ENCODE measurements at regions not wholly inside any gene's neighbourhood (a gene's known extent, or its start where the extent isn't known, plus 50 kb on each side); places are given as distances from the start of the nearest gene placed in this dataset.
"Not testable (repeated sequence)": the region's sequence is repeated elsewhere in the genome, so short reads cannot be mapped to it uniquely, and the experiment has no call there.

DNA sequence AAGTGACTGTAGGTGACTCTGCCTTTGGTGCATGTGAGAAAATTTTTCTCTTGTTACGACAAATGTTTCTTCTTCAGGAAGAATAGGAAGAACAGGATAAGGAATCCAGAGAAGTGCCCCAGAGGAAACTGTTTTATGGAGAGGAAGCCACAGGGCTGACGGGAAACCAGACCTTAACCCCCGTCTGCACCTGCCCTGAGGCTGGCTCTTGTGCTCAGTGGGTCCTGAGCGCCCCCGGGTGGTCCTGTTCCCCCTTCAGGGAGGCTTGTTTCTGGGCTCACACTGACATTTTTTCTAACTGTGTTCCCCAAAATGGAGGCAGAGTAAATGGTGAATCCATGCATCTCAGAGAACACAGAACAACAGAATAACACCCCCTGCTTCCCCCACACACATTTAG, 691.8 kb downstream of the TMEM121 start:
- Histone ChIP-seq H3K4me1 (no peaks in the 10 kb centered on the region), H3K27me3 (ENCODE audit: low read depth) (no peaks in the 10 kb centered on the region), H3K36me3 (replicated peaks) (no peaks in the 10 kb centered on the region), H3K9me3 (no peaks in the 10 kb centered on the region), H3K4me3 (no peak overlapping the region)
- in situ Hi-C loops (cut with MboI; ENCODE audit: low sequenced_read_pairs) = no loop called here
- DNase-seq (ENCODE audit: low spot score in 2 of 2) = no peak

DNA sequence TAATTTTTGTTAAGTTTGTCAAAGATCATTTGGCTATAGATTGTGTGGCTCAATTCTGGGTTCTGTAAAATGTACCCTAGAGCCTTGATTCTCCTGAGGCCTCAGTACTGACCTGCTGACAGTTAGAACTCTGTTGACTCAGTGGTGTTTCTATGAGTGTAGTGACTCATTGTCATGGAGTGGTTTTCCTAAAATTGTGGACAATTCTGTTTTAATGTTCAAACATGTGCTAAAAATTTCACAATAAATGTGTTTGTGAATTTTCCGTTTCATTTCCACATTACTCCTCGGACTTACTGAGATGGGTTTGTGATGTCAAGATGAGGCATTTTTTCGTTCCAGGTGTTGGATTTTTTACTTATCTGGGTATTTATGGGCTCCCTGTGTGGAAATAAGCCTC, 695.9 kb downstream of the TMEM121 start:
- no peak for DNase-seq (ENCODE audit: low spot score in 2 of 2)
- Histone ChIP-seq H3K36me3 (replicated peaks) (no peaks in the 10 kb centered on the region), H3K9me3 (no peaks in the 10 kb centered on the region), H3K4me1 (no peaks in the 10 kb centered on the region), H3K27me3 (ENCODE audit: low read depth) (no peaks in the 10 kb centered on the region), H3K4me3 (no peak overlapping the region)
- in situ Hi-C loops (cut with MboI; ENCODE audit: low sequenced_read_pairs) = no loop called here

DNA sequence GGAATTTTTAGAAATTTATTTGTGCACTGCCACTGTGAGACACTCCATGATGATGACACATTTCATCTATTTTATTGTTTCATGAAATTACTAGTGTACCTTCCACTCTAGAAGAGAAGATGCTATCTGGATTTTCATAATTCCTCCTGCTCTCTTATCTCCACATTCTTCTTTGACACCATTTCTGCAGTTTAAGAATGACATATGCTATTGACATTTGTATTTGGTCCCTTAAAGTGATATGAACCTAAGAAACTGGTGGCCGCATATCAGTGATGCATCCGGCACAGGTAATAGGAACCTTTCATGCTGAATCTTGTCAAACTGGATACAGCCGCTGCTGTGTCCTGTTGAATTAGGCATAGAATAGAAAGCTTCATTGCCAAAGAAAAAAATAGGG, 696.3 kb downstream of the TMEM121 start:
- in situ Hi-C loops (cut with MboI; ENCODE audit: low sequenced_read_pairs) = no loop called here
- no peak for DNase-seq (ENCODE audit: low spot score in 2 of 2)
- H3K27me3 ChIP-seq (ENCODE audit: low read depth) = no peaks in the 10 kb centered on the region
- H3K4me1 ChIP-seq = no peaks in the 10 kb centered on the region
- H3K4me3 ChIP-seq = no peak overlapping the region
- H3K9me3 ChIP-seq = no peaks in the 10 kb centered on the region
- H3K36me3 ChIP-seq (replicated peaks) = no peaks in the 10 kb centered on the region

DNA sequence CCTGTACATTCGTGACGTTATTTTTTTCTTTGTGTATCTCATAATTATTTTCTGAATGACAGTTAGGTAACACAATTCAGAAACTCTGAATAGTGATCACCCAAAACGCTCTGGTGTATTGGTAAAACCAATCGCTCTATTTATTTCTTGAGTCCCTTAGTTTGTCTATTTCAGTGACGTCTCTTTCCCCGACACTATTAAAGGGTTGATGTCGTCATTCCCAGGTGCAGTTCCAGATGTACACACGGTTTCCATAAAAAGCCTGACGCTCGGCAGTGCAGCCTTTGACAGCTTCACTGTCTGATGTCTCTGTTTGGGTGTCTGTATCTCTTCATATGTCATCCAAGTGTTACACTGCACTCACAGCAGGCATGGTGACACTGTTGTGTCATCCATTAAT, 701.4 kb downstream of the TMEM121 start:
- no peak overlapping the region for H3K4me3 ChIP-seq
- H3K9me3 ChIP-seq = no peaks in the 10 kb centered on the region
- no peaks in the 10 kb centered on the region for H3K36me3 ChIP-seq (replicated peaks)
- in situ Hi-C loops (cut with MboI; ENCODE audit: low sequenced_read_pairs) = no loop called here
- no peak for DNase-seq (ENCODE audit: low spot score in 2 of 2)
- H3K27me3 ChIP-seq (ENCODE audit: low read depth) = no peaks in the 10 kb centered on the region
- H3K4me1 ChIP-seq = no peaks in the 10 kb centered on the region

DNA sequence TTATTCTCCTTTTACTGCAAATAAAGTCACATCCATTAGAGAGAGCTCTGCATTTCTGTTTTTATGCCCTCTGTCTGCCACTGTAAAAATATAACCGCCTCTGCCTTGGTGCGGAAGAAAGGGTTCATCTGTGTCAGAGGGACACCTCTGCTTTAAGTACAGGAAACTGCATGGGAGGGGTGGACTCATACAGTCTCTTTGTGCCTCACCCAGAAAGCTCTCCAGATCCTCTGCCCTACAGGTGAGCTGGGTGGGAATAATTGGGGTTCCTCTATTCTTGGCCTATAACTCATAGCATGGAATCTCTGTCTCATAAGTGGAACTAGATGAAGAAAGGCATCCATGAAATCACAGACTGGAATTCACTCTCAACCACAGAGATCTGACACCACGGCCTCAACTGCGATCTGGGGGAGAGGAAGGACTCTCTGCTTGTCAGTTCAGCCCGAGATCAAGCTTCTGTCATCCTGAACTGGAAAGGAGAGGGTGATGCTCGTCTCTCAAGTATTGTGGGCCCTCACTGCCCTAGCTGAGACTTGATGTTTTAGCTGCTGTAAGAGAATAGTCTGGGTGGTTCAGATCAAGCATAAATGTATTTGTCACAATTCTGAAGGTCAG, 702.3 kb downstream of the TMEM121 start:
- H3K27me3 ChIP-seq (ENCODE audit: low read depth) = no peaks in the 10 kb centered on the region
- no peaks in the 10 kb centered on the region for H3K9me3 ChIP-seq
- no peak for DNase-seq (ENCODE audit: low spot score in 2 of 2)
- no peaks in the 10 kb centered on the region for H3K36me3 ChIP-seq (replicated peaks)
- H3K4me1 ChIP-seq = no peaks in the 10 kb centered on the region
- H3K4me3 ChIP-seq = no peak overlapping the region
- in situ Hi-C loops (cut with MboI; ENCODE audit: low sequenced_read_pairs) = no loop called here

DNA sequence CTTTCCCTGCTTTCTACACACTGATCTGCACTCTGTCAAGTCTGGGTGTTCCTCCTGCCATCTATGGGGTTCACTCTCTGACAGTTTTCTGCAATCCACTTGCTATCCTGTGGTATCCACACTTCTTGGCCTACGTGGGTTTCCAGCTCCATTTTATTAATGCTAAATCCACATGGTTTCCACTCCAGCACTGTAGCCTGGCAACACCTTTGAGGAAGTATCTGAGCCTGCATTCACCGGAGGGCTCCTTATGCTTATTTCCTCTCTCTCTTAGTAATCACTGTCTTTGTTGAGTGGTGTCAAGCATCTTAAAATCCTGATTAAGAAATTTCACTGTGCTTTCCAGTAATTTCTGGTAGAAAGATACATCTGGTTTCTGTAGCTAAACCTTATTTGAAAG, 703.7 kb downstream of the TMEM121 start:
- no peaks in the 10 kb centered on the region for H3K27me3 ChIP-seq (ENCODE audit: low read depth)
- no peaks in the 10 kb centered on the region for H3K36me3 ChIP-seq (replicated peaks)
- H3K4me1 ChIP-seq = no peaks in the 10 kb centered on the region
- in situ Hi-C loops (cut with MboI; ENCODE audit: low sequenced_read_pairs) = no loop called here
- H3K4me3 ChIP-seq = no peak overlapping the region
- H3K9me3 ChIP-seq = no peaks in the 10 kb centered on the region
- DNase-seq (ENCODE audit: low spot score in 2 of 2) = no peak

DNA sequence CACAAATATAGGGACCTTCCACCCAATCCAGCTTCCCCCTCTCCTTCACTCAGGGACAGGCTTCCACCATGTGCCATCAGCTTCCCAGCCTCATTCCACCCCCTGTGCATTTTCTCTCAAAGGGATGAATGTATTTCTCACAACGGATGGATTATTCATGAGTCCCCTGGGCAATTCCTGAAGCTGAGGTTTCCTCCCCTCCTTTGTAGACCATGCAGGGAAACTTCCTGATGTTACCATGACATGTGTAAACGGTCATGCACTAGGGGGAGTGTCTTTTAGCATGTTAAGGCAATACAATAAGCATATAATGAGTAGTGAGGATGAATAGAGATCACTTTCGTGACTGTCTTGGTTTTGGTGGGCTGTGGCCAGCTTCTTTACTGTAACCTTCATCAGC, 706.8 kb downstream of the TMEM121 start:
- H3K4me3 ChIP-seq = not testable (repeated sequence)

DNA sequence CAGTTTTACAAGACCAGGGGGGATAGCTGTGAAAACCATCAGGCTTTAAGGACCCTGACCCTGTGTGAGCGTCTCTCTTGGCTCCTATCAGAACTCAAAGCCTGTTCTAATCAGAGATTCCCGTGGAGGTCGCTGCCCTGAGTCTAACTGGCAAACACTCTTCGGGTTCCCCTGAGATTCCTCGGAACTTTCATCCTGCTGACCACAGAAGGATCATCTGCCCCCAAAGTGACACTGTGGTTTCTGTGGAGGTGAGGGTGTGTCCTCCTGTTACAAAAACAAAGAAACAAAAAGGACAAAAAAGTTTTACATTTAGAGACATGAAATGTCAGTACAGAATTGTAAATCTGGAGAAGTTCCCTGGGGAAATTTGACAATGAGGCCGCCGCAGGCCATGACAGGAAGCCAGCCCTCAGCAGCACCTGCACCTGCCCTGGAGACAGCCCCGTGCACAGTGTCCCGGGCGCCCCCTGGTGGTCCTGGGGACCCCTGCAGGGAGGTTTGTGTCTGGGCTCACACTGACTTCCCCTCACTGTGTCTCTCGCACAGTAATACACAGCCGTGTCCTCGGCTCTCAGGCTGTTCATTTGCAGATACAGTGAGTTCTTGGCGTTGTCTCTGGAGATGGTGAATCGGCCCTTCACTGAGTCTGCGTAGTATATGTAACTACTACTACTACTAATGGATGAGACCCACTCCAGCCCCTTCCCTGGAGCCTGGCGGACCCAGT, 708.3 kb downstream of the TMEM121 start:
- H3K4me3 ChIP-seq; H3K4me1 ChIP-seq; H3K36me3 ChIP-seq (replicated peaks); H3K27me3 ChIP-seq (ENCODE audit: low read depth); in situ Hi-C loops (cut with MboI; ENCODE audit: low sequenced_read_pairs); H3K9me3 ChIP-seq: not testable (repeated sequence)
- peak in 1 of 2 experiments; percentile 10 for DNase-seq (ENCODE audit: low spot score in 2 of 2)

More for the DNA sequence above, 706.8 kb downstream of the TMEM121 start:
- H3K4me1 ChIP-seq; DNase-seq (ENCODE audit: low spot score in 2 of 2); in situ Hi-C loops (cut with MboI; ENCODE audit: low sequenced_read_pairs); H3K9me3 ChIP-seq; H3K36me3 ChIP-seq (replicated peaks); H3K27me3 ChIP-seq (ENCODE audit: low read depth): not testable (repeated sequence)

DNA sequence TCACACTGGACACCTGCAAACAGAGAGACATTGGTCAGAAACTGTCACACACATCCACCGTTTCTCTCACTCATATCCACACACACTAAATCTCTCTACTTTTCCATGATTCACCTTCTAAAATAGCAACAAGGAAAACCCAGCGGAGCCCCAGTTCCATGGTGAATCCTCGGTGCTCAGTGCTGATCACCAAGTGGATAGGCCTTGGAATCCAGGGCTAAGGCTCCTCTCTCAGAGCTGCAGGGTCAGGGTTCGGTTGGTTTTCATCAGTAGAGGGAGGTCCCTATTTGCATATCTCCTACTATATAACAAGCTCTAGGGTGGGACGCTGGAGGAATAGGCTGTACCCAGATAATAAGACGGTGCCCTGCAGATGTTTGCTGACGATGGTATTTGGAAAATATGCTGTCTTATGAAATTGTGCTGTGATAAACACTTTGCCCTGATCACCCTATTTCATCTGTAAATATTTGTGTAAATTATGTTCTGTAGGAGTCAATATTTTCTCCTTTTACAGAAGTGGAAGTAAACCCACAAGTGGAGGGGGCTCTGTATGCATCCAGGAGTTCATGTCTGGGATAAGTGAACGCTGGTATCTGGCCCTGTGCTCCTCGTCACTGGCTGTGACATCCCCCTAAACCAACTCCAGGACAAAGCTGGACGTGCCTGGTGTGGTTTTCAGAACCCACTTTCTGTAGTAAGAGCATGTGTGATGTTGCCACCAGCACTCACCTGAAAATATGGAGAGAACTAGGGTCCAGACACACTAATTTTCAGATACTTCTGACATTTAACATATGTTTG, 709.2 kb downstream of the TMEM121 start:
- in situ Hi-C loops (cut with MboI; ENCODE audit: low sequenced_read_pairs) = no loop called here
- Histone ChIP-seq H3K4me1 (no peaks in the 10 kb centered on the region), H3K9me3 (no peaks in the 10 kb centered on the region), H3K4me3 (no peak overlapping the region), H3K27me3 (ENCODE audit: low read depth) (no peaks in the 10 kb centered on the region), H3K36me3 (replicated peaks) (no peaks in the 10 kb centered on the region)
- no peak for DNase-seq (ENCODE audit: low spot score in 2 of 2)

DNA sequence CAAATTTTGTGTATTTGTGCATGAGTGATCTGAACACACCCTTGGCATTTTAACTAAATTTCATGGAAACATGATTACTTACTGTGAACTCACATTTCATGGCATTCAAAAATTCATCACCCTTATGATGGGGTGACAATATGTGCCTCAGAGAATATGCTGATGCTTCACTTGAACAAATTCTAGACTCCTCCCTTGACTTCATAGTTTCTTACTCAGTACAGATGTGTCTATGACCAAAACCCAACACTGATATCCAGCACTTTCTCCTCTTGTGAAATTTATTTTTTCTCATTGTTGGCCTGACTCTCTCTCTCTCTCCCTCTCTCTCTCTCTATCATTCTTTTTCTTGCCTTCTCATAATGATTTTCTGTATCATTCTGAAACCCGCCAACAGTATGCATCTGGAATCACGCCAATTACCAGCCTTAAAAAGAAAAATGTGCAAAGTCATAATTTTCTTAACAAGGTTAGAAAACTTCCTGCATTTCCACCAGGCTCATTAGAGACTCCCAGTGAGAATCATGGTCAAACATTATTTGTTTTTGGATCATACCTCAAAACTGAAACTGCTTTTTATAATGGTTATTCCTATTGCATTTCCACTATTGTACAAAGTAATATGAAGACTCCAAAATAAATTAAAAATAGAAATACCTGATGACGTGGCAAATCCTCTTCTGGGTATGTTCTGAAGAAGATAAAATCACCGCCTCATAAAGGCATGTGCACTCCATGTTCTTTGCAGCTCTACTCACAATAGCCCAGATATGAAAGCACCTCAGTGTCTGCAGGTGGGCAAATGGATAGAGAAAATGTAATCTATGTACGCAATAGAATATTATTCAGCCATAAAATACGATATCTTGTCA, 722.2 kb downstream of the TMEM121 start:
- no peaks in the 10 kb centered on the region for H3K9me3 ChIP-seq
- no peaks in the 10 kb centered on the region for H3K4me1 ChIP-seq
- in situ Hi-C loops (cut with MboI; ENCODE audit: low sequenced_read_pairs) = no loop called here
- no peak overlapping the region for H3K4me3 ChIP-seq
- H3K27me3 ChIP-seq (ENCODE audit: low read depth) = no peaks in the 10 kb centered on the region
- DNase-seq (ENCODE audit: low spot score in 2 of 2) = no peak
- H3K36me3 ChIP-seq (replicated peaks) = no peaks in the 10 kb centered on the region

DNA sequence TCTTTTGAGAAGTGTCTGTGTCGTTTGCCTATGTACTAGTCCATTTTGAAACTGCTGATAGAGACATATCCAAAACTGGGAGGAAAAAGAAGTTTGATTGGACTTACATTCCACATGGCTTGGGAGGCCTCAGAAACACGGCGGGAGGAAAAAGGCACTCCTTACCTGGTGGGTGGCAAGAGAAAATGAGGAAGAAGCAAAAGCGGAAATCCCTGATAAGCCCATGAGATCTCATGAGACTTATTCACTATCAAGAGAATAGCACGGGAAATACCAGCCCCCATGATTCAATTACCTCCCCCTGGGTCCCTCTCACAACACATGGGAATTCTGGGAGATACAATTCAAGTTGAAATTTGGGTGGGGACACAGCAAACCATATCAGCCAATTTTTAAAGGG, 727.6 kb downstream of the TMEM121 start:
- H3K27me3 ChIP-seq (ENCODE audit: low read depth); H3K36me3 ChIP-seq (replicated peaks); H3K4me3 ChIP-seq; H3K4me1 ChIP-seq; DNase-seq (ENCODE audit: low spot score in 2 of 2); H3K9me3 ChIP-seq; in situ Hi-C loops (cut with MboI; ENCODE audit: low sequenced_read_pairs): not testable (repeated sequence)

DNA sequence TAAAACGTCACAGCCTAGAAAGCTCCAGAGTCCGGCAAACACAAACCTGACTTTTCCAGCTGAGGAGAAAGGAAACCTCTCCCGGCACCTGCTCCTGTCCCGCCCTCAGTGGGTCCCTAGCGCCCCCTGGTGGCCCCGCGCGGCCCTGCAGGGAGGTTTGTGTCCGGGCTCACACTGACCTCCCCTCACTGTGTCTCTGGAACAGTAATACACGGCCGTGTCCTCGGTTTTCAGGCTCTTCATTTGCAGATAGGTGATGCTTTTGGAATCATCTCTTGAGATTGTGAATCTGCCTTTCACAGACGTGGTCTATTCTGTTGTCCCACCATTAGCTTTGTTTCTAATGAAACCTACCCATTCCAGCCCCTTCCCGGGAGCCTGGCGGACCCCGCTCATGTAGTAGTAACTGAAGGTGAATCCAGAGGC, 731.2 kb downstream of the TMEM121 start:
- H3K4me3 ChIP-seq; H3K4me1 ChIP-seq; H3K36me3 ChIP-seq (replicated peaks); H3K27me3 ChIP-seq (ENCODE audit: low read depth); in situ Hi-C loops (cut with MboI; ENCODE audit: low sequenced_read_pairs); H3K9me3 ChIP-seq: not testable (repeated sequence)
- peak in 1 of 2 experiments; percentile 86 for DNase-seq (ENCODE audit: low spot score in 2 of 2)

DNA sequence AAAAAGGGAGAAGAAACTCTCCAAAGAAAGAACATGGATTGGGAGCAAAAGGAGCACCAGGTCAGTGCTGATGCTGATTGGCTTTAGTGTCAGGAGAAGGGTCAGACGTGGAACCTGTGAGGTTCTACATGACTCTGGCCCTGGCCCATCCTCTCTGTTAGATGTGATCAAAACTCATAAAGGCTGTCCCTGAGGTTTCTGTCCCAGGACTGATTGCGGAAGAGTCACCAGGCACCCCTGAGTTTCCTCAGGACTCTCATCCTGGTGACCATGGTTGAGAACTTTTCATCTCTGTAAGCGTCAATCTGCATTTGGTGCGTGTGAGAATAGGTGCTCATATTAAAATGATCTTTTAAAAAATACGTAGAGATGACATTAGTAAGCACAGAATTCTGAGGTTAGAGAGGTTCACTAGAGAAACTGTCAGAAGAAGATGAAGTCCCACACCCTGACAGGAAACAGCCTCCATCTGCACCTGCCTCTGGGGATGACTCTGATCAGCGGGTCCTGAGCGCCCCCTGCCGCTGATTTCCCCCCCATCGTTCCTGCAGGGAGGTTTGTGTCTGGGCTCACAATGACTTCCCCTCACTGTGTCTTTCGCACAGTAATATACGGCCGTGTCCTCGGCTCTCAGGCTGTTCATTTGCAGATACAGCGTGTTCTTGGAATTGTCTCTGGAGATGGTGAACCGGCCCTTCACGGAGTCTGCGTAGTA, 741.8 kb downstream of the TMEM121 start:
- H3K4me3 ChIP-seq = no peak overlapping the region
- DNase-seq (ENCODE audit: low spot score in 2 of 2) = peak in 1 of 2 experiments; percentile 72
- H3K36me3 ChIP-seq (replicated peaks) = no peaks in the 10 kb centered on the region
- in situ Hi-C loops (cut with MboI; ENCODE audit: low sequenced_read_pairs) = no loop called here
- H3K9me3 ChIP-seq = no peaks in the 10 kb centered on the region
- no peaks in the 10 kb centered on the region for H3K27me3 ChIP-seq (ENCODE audit: low read depth)
- H3K4me1 ChIP-seq = no peaks in the 10 kb centered on the region

Measured in HAP-1 (cell line).